ENCODE measurements at regions not wholly inside any gene's neighbourhood (a gene's known extent, or its start where the extent isn't known, plus 50 kb on each side); places are given as distances from the start of the nearest gene placed in this dataset.

- TF ChIP-seq CTCF (IDR thresholded peaks at IDR 0.05), result no peak
- TF ChIP-seq POLR2A (IDR thresholded peaks at IDR 0.05), result no peak
These were observed 77.7 kb upstream of the ZNF217 start for GRCh38 chr20:53671370-53671769.

Data from right lobe of liver (tissue), 4 donors.